PC-3 (cell line): ENCODE measurements at regions not wholly inside any gene's neighbourhood (a gene's known extent, or its start where the extent isn't known, plus 50 kb on each side); places are given as distances from the start of the nearest gene placed in this dataset.

Experiments
- EZH2 ChIP-seq: fragments of 300-600 bp; sonication (generic); IDR thresholded peaks from one replicate; pipeline ENCODE4 v1.6.1; 2017; ENCODE audit warnings: antibody characterized with exemption, mild to moderate bottlenecking, low read length; ENCODE audit not compliant: unreplicated experiment
- TF ChIP-seq, protein P1 (sequence below): fragments of 300-600 bp; sonication (generic); conservative IDR thresholded peaks from 2 replicates; pipeline ENCODE4 v1.5.1; 2017; ENCODE audit warnings: antibody characterized with exemption, low read depth, mild to moderate bottlenecking, low read length

DNA sequence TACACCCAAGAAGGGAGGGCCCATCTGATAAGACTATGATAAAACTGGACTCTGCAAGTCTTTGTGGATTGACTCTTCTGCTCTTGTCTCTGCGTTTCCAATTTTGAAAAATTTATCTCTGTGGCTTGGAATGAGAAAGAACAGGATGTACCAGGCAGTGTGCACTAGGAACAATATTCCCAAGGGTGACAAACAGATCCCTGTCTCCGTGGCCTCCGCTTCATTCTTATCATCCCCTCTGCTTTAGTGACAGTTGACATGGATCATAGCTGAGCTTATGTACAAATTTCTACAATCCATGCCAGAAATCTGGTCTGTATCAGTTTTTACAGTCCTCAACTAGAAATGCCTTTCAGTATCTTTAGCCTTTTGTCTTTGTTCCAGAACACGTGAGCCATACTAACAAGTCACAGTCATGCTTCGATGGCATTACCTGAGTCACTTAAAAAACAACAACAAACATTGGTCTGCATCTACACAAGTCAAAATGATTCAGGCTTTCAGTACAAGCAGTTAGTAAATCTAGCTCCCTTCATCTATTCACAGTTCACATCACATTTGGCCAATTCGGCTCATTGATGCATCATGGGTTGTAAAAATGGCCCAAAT lies 393.6 kb upstream of the CELF2 start:
- TF ChIP-seq, protein P1, sequence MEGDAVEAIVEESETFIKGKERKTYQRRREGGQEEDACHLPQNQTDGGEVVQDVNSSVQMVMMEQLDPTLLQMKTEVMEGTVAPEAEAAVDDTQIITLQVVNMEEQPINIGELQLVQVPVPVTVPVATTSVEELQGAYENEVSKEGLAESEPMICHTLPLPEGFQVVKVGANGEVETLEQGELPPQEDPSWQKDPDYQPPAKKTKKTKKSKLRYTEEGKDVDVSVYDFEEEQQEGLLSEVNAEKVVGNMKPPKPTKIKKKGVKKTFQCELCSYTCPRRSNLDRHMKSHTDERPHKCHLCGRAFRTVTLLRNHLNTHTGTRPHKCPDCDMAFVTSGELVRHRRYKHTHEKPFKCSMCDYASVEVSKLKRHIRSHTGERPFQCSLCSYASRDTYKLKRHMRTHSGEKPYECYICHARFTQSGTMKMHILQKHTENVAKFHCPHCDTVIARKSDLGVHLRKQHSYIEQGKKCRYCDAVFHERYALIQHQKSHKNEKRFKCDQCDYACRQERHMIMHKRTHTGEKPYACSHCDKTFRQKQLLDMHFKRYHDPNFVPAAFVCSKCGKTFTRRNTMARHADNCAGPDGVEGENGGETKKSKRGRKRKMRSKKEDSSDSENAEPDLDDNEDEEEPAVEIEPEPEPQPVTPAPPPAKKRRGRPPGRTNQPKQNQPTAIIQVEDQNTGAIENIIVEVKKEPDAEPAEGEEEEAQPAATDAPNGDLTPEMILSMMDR: no peak
- no peak for TF ChIP-seq EZH2
